RPMI8226 (cell line): ENCODE measurements at regions not wholly inside any gene's neighbourhood (a gene's known extent, or its start where the extent isn't known, plus 50 kb on each side); places are given as distances from the start of the nearest gene placed in this dataset.

Source experiments
- DNase-seq: peaks from one replicate; pipeline ENCODE4 v3.0.0-alpha.2; 2015

DNA sequence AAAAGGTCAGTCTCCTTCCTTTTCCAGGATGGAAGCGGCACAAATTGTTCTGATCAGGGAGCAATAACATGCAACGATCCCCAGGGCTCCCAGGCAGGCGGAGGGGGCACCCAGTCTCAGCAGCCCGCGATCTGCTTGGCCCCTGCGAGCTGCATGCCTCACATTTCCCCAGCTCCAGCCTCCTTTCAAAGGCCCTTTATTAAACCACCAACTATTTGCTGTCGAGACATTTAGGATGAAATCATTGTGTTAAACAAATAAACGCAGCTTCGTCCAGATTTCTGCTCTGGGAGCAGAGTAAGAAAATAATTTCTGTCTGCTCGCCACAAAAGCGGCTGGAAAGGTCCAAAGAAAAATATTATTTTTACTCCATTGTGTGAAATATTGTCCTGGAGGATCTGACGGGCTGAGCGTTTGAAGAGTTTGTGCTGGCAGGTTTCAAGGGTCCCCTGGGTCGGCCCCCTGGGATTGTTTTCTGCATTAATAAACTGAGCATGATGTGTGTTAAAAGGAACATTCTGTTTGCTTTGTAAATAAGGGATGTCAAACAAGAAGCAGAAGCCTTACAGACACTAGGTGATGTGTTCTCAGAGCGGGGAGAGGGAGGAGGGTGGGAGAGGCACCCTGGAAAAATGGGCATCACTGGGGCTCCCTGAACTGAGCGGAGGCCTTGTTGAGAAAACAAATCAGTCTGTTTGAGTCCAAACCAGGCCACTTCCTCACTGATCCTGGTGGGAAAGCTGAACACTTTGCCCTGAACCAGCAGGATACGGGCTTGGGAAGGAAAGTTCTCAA is 110.1 kb downstream of the FOXD1 start:
- no peak for DNase-seq

DNA sequence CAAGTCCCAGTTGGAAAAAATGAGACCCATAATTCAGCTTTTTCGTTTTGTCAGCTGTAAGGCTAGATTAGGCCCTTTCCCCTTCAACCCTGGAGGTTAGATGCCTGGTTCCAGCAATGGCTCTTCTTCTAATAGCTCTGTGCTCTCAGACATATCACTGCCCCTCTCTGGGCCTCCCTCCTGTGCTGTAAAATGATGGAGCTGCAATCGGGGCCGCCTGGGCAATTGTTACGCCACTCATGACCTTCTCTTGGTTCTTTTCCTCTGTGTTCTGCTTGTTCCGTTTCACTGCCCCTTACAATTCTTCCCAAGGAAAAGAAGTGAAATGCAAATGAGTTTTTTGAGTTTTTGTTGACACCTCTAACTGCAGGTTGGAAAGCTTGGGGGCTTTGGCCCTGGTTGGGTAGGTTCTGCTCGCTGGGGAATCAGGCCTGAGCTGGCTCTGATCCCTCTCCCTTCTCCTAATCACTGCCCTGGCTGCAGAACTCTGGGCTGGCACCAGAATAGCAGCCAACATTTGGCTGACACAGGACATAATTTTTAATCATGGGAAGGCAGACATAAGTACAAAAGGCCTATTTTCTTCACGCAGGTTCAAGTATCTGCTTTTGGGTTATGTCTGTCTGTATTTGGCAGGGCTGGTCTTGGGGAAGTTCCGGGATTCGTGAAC is 110.9 kb downstream of the FOXD1 start:
- DNase-seq: no peak

DNA sequence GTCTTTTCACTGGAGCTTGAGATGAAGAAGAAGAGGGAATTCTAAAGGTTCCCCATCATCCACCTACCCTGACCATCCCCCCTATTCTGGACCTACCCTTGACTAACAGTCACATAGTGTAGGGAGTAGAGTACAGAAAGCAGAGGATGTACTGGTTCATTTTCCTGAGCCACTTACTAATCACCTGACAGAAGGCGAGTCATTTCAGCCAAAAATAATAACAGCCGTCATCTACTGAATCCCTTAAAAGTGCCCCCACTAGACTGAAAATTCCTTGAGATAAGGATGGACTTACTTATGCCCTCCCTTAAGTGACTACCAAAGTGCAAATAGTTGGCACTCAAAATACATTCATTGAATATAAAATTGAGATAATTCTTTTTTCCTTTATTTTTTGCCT is 112.2 kb downstream of the FOXD1 start:
- DNase-seq: no peak

DNA sequence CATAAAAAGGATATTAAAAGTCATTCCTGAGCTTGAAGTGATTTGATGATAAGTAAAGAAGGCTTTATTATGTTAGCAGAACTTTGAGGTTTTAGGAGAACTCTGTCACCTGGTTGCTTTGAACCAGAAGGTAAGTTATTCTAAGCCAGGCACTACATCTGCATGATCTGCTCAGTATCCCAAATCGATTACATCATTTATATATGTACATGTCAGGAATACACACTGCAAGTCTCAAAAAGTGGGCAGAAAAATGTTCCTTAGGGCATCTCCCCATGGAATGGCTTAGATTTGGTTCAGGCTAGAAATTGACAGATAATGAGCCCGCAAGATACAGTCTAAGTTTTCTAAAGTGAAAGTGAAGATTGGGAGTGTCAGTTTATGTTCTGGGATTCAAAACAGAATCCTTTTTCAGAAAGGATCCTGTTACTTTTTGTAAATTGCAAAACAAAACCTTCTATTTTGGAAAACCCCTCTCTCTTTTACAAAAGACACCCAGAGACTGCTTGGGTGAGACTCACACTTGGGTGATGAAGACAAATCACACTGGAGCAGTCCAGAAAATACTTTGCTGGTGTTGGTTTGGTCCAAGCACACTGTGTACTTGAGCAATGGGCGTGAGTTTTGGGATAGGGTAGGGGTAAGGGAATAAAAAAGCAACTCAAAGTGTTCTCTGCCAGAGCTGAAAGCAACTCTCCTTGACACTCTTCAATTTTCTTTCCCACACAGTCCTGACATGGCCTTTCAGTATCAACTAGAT is 114.5 kb downstream of the FOXD1 start:
- no peak for DNase-seq

DNA sequence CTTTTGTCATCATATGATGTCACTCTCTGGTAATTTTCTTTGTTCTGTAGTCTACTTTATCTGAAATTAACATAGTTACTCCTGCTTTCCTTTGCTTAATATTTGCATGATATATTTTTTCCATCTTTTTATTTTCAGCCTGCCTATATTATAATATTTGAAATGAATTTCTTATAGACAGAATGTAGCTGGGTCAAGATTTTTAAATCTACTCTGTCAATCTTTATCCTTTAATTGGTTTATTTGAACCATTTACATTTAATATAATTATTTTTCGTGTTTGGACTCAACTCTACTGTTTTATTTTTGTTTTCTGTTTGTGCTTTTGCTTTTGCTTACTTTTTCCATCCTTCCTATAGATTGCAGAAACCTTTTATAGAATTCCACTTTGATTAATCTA is 118.0 kb downstream of the FOXD1 start:
- DNase-seq: no peak

DNA sequence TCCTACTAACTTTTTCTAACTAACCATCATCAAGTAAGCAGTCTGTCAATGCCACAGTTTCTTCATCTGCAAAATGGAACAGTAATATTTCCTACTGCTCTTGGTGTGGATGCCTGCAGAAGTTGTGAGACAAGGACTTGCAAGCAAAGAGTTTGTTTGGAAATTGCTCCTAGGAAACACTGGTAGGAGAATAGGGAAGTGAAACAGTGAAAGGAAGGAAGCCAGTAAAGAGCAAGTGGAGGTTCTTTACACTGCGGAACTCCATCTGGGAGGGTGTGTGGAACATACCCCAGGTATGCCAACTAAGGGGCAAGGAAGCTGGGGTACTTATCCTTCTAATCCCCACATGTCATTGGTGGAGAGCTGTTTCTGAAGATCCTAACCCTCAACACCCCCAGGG is 119.9 kb downstream of the FOXD1 start:
- DNase-seq: no peak

DNA sequence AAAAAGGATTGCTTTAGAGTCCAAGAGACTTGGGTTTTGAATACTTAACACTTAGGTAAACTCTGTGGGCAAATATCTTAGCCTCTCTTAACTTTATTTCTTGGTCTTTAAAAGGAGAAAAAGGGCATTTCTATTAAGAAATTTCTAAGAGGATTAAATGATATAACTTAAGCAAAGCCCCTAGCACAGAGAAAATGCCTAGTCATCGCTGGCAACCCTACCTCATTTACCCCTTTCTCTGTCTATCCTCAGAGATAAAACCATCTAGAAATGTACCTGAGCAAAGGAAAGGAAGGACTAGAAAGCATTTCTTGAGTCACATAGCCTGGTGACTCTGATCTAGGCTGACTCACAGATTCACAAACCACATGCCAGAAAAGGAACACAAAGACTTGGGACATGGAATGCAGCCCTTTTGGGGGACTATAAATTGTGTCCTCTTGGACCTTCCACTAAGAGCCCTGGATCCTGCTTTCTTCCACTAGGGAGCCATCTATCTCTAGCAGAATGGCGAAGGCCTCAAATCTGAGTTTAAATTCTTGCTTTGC is 120.6 kb downstream of the FOXD1 start:
- DNase-seq: no peak

DNA sequence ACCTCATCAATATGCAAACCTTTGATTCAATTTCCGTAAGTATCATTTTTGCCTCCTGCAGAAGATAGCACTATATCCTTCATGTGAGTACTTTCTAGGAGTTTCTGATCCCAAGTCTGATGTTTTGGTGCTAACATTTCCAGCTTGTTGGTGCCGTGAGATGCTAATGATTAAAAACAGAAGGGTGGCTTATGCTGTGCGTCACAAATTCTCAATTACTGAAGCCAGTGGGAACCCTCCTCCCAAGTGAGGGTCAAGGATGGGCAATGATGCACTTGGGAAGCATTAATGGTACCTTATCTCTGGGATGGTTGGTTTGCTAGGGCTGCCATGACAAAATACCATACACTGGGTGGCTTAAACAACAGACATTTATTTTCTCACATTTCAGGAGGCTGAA is 123.0 kb downstream of the FOXD1 start:
- no peak for DNase-seq

DNA sequence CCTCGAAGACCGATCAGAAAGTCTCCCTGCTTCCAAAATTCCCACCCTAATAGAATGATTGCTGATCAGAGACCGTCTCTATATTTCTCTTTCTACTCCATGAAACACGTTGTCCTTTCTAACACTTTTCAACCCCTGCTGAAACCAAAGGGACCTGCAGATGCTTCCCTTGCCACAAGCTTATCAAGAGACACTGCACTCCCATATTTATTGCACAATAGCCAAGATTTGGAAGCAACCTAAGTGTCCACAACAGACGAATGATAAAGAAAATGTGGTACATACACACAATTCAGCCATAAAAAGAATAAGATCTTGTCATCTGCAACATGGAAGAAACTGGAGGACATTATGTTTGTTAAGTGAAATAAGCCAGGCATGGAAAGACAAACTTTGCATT is 125.1 kb downstream of the FOXD1 start:
- DNase-seq: no peak

DNA sequence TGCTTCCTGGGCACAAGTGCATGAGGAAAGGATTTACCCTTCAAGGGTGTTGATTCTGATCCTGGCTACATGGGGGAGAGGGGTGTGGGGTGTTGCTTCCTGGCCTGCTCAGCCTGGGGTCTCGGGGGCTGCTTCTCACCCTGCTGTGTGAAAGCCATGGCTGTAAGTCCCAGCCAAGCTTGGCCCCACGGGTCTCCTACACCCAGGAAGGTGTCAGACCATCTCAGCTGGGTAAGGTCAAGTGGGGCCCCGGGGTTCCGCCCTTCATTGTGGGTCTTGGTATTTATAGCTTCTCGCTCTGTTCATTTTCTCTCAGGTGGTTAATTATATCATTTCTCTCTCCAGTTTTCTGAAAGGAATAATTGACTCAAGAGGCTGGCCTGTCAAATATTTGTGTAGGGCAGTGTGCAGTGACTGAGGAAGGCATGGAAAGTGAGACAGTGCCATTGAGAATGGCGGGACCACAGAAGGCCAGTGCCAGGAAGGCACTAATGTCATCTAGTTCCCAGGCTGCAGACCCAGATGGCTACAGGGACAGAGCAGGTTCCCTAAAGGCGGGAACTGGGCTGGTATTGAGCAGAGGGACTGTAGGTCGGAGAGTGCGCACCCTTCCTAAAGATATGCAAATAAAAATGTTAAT is 126.0 kb downstream of the FOXD1 start:
- no peak for DNase-seq

DNA sequence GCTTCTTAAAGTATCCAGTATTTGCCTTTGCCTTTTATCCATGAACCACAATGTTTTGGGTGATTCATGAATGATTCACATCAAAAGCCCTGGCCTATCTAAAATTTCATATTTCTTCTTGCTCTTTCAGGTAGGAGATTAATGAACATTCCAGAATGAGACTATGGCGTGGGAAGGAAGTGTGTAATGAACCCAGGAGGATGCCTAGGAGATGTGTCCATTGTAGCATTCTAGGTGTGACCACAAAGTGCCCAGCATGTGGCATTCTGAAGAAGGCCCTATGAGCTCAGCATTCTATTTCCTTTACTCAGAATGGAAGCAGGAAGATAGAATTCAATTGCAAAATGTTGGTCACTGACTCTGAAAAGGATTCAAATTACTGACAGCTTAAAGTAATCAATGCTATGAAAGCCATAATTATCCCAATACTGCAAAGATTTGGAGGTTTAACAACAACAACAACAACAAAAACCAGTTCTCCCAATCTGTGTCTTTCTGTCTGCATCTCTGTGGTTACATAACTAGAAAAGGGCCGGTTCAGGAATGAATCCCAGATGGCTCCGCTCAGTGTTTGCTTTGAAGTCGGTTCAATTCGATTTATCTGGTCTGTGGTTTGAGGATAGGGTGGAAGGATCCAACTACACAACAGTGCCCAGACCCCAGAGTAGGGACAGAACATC is 126.7 kb downstream of the FOXD1 start:
- no peak for DNase-seq

DNA sequence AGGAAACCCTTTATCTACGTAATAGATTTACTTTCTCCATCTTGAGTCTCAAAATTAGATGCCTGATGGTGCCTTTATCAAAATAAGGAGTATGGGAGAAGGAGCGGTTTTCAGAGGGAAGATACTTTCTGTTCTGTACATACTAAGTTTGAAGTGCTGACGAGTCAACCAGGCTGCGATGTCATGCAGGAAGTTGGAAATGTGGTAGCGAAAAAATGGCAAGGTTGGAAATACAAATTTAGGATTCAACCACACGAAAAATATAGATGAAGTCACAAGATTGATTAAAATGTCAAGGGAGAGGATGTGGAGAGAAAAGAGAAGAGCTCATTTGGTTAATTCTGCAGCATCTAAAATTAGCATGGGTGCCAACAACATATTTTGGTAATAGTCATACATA is 129.5 kb downstream of the FOXD1 start:
- no peak for DNase-seq

DNA sequence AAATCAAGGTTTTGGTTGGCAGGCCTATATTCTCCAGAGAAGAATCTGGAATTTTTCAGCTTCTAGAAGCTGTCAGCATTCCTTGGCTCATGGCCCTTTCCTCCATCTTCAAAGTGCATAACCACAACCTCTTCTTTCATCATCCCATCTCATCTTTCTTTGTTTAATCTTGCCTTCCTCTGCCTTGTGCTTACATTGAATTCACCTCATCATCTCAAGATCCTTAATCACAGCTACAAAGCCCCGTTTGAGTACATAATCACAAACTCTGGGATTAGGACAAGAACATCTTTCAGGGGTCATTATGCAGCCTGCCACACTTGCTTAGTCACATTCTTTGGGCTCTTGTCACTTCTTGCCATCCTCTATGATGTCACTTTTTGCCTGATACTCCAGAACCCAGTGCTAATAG is 130.3 kb downstream of the FOXD1 start:
- no peak for DNase-seq

DNA sequence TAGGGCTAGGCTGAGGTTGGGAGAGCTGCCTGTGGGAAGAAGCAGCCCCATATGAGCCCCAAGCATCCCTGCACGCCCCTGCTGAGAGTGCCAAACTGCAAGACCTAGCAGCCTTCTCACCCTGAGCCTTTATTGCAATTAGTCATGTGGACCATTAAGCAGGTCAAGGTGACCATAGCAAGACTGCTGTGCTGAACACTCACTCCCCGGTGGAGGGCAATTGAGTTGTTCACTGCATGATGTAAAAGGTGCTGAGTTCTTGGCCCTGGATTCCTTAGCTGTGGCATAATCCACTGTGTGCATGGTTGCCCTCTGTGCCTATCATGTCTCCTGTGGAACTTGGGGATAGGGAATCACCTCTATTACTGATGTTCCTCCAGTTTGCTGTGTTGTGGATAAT is 131.1 kb downstream of the FOXD1 start:
- DNase-seq: no peak

DNA sequence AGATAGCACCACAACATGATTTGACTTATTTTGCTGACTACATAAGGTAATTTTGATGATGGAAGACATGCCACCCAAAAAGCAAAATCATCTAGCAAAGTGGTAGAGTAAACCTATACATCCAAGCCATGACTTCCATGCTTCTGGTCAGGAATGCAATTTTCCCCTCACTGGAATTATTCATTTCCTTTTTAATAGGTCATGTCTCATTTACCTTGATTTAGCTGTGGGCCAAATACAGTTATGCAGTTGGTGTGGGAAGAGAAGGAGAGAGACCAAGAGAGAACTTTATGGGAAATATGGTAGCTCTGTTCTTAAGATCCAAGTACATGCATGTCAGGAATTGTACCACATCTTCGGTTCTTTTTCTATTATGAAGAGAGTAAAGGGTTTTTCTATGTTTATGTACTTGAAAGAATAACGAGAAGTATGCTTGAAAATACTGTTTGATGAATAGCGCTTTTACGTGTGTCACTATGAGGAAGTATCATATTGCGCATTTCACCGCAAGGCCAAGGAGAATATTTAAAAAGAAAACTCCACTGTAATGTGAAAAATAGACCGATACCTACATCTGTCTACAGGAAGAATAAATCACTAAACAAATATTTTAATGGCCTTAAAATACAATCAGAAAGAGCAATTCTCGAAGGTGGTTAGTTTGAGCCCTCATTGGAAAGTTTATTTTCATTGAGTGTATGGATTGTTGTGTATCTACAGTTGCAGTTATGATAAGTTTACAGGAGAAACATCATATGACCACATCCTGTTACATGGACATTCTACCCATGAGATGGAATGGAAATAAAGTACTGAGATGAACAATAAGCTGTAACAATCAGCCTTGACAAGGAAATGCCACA is 134.0 kb downstream of the FOXD1 start:
- DNase-seq: no peak

DNA sequence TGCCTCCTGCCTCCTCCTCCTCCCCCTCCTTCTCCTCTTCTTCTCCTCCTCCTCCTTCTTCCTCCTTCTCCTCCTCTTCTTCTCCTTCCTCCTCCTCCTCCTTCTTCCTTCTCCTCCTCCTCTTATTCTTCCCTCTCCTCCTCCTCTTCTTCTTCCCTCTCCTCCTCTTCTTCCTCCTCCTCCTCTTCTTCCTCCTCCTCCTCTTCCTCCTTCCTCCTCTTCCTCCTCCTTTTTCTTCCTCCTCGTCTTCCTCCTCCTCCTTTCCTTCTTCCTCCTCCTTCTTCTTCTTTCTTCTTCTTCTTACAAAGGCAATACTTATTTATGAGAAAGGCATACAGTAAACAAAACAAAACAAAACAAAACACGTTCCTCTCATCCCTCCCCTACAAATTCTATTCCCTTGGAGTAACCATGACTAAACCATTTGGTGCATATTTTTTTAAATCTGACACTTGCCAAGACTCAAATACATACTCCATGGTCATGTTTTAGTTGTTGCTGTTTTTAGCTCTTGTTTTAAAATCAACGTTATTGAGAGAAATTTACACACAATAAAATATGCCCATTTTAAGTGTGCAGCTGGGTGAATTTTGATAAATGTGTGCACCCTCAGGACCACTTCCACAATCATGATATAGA is 135.6 kb downstream of the FOXD1 start:
- DNase-seq: no peak

DNA sequence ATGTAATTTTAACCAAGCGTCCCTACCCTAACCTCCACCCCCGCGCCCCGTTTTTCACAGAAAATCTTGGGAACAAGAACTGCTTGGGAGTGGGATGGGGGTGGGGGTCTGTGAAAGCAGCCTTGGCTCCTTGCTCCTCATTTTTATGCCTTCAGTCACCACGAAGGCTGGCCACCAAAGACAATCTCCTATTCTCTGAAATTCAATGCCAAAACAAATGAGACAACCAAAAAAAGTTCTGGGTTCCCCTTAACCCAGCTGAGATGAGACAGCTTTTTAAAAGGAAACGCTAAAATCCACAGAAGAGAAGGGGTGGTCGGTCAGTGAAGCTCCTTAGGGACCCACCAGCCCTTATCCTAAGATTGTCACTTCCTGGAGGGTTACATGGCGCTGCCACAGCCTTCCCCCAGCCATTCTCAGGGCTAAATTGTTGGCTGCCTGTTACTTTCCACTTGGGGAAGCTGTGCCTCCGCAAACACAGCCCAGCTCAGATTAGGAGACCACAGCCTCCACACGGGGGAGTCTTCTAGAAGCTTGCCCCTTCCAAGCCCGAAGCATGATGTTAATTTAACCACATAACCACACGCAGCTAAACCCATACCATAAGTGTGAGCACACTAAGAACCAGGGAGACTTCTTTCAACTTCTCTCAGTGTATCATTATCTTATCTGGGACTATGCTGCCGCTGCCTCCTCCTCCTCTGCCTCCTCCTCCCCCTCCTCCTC is 136.3 kb downstream of the FOXD1 start:
- DNase-seq: peak; percentile 44

DNA sequence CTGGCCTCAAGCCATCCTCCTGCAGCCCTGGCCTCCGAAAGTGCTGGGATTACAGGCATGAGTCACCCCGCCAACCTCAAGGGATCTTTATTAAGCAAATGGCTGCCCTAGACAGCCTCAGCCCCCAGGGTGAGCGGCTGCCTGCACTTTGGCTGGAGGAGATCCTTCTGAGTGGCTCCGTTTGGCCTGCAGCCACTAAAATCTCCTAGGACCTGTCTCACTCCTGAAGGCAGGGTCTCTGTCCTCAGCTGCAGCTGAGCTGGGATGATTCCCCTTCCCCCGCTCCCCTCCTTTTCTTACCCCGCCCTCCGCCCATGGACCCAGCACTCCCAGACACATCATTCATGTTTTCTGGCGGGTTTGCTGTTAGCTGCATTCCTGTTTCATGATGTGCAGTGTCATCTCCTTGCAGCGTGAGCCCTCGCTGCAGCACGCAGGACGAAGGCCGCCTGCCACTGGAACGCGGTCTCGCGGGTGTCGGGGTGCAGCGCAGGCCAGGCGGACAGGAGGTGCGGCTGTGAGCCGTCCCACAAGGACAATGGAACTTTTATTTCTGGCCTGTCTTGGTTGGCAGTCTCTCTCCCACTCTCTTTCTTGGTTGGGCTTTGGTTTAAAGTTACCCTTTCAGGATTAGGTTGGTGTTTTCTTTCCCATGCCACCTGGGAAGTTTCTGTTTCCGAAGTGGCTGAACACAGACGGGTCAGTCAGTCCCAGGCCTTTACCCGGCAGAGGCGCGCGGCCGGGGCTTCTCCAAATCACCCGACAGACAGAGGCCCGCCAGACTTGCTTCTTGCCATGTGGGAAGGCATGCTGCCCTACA is 137.1 kb downstream of the FOXD1 start:
- DNase-seq: no peak

DNA sequence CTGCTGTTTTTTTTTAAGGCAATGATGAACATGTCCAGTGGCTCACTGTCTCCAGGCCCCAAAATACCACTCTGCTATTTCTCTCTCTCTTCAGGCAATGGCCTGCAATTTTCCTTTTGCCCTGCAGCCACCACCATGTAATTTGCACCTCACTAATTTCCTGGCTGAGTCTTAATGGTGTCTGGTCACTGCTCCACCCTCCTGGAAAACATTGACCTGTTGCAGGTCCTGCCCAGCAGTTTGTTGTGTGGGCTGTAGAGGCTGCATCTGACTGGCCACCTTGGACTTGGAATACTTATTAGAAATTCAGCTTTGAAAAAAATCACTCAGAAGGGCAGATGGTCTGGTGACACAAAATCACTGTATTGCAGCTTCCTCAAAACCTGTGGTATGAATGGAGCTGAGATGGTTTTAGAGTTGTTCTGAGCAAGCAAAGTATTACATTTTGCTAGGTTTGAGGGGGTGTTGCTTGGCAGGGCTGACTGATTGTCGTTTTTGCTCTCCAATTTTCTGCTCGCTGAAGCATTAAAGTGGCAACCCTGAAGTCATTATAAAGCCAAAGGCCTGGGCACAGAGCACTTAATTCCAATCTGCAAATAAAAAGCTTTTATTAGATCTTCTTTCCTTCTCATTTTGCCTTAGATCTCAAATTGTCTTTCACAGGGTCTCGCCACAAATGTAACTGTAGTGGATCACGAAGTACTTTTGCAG is 134.8 kb downstream of the TMEM174 start:
- DNase-seq: no peak
